ENCODE measurements at regions not wholly inside any gene's neighbourhood (a gene's known extent, or its start where the extent isn't known, plus 50 kb on each side); places are given as distances from the start of the nearest gene placed in this dataset.

GRCh38 chr4:133555671-133556070, 406.6 kb downstream of the PCDH10 start:
- TF ChIP-seq CTCF (IDR thresholded peaks at IDR 0.05) (no peak), EP300 (IDR thresholded peaks at IDR 0.05) (no peak), POLR2AphosphoS5 (IDR thresholded peaks at IDR 0.05) (no peak), POLR2A (IDR thresholded peaks at IDR 0.05) (no peak)

Measured in sigmoid colon (tissue), 4 donors.